ENCODE measurements at regions not wholly inside any gene's neighbourhood (a gene's known extent, or its start where the extent isn't known, plus 50 kb on each side); places are given as distances from the start of the nearest gene placed in this dataset.
A peak's percentile ranks its signal among the peaks of the same experiment; 100 is the strongest.
"Not testable (repeated sequence)": the region's sequence is repeated elsewhere in the genome, so short reads cannot be mapped to it uniquely, and the experiment has no call there.

GRCh38 chr4:8961343-8961742 lies 89.7 kb upstream of the HMX1 start:
- POLR2A ChIA-PET (ENCODE audit: unreplicated experiment); BruUV-seq (replicated peaks); H3F3A ChIP-seq (ENCODE audit: insufficient read depth, low read depth); intact Hi-C loops (cut with micrococcal nuclease; ENCODE audit: unreplicated experiment); H3K4me1 ChIP-seq (replicated peaks; ENCODE audit: insufficient read depth); H3K4me3 ChIP-seq; H3K79me2 ChIP-seq (ENCODE audit: low read depth); H2AFZ ChIP-seq; H3K4me2 ChIP-seq; H3K36me3 ChIP-seq (ENCODE audit: low read depth); H3K9me2 ChIP-seq (ENCODE audit: insufficient read depth); H3K27me3 ChIP-seq (ENCODE audit: insufficient read depth, low read depth); H3K9me3 ChIP-seq (ENCODE audit: insufficient read depth, low read depth); H4K20me1 ChIP-seq (ENCODE audit: insufficient read depth); H3K27ac ChIP-seq; CTCF ChIA-PET: not testable (repeated sequence)
- DNase-seq: peak in 1 of 2 experiments; percentile 31
- TF ChIP-seq CTCF (conservative IDR thresholded peaks at IDR 0.05): peak; percentile 46

GRCh38 chr4:8959471-8959870 lies 87.8 kb upstream of the HMX1 start:
- H3K79me2 ChIP-seq (ENCODE audit: low read depth); BruUV-seq (replicated peaks); H4K20me1 ChIP-seq (ENCODE audit: insufficient read depth); intact Hi-C loops (cut with micrococcal nuclease; ENCODE audit: unreplicated experiment); H3K4me3 ChIP-seq; H3K4me2 ChIP-seq; H3F3A ChIP-seq (ENCODE audit: insufficient read depth, low read depth); H3K4me1 ChIP-seq (replicated peaks; ENCODE audit: insufficient read depth); H3K9me3 ChIP-seq (ENCODE audit: insufficient read depth, low read depth); H3K36me3 ChIP-seq (ENCODE audit: low read depth); H2AFZ ChIP-seq; H3K27ac ChIP-seq; H3K27me3 ChIP-seq (ENCODE audit: insufficient read depth, low read depth); CTCF ChIA-PET; H3K9me2 ChIP-seq (ENCODE audit: insufficient read depth); DNase-seq; POLR2A ChIA-PET (ENCODE audit: unreplicated experiment): not testable (repeated sequence)

DNA sequence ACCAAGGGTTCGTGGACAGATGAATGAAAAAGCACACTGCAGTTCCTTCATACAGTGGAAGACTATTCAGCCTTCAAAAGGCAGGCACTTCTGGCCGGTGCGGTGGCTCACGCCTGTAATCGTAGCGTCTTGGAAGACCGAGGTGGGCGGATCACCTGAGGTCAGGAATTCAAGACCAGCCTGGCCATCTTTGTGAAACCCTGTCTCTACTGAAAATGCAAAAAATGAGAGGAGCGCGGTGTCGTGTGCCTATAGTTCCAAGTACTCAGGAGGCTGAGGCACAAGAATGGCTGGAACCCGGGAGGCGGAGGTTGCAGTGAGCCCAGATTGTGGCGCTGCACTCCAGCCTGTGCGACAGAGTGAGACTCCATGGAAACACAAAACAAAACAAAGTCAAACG lies 82.4 kb upstream of the HMX1 start:
- H3K27me3 ChIP-seq (ENCODE audit: insufficient read depth, low read depth): peaks cover 27% of the 10 kb centered on the region
- H3F3A ChIP-seq (ENCODE audit: insufficient read depth, low read depth); H3K9me2 ChIP-seq (ENCODE audit: insufficient read depth); H3K4me1 ChIP-seq (replicated peaks; ENCODE audit: insufficient read depth); DNase-seq; POLR2A ChIA-PET (ENCODE audit: unreplicated experiment); intact Hi-C loops (cut with micrococcal nuclease; ENCODE audit: unreplicated experiment); H3K4me3 ChIP-seq; H3K36me3 ChIP-seq (ENCODE audit: low read depth); H3K27ac ChIP-seq; BruUV-seq (replicated peaks); H3K79me2 ChIP-seq (ENCODE audit: low read depth); H3K9me3 ChIP-seq (ENCODE audit: insufficient read depth, low read depth); H3K4me2 ChIP-seq; CTCF ChIA-PET; H2AFZ ChIP-seq; H4K20me1 ChIP-seq (ENCODE audit: insufficient read depth): not testable (repeated sequence)

GRCh38 chr4:8952791-8953190 lies 81.2 kb upstream of the HMX1 start:
- POLR2A ChIA-PET (ENCODE audit: unreplicated experiment); H4K20me1 ChIP-seq (ENCODE audit: insufficient read depth); H3K4me1 ChIP-seq (replicated peaks; ENCODE audit: insufficient read depth); DNase-seq; H3K9me2 ChIP-seq (ENCODE audit: insufficient read depth); CTCF ChIA-PET; H3K4me3 ChIP-seq; H3K36me3 ChIP-seq (ENCODE audit: low read depth); H3K27ac ChIP-seq; BruUV-seq (replicated peaks); H3K4me2 ChIP-seq; H2AFZ ChIP-seq; intact Hi-C loops (cut with micrococcal nuclease; ENCODE audit: unreplicated experiment); H3F3A ChIP-seq (ENCODE audit: insufficient read depth, low read depth); H3K9me3 ChIP-seq (ENCODE audit: insufficient read depth, low read depth); H3K79me2 ChIP-seq (ENCODE audit: low read depth): not testable (repeated sequence)
- peaks cover 30% of the 10 kb centered on the region for H3K27me3 ChIP-seq (ENCODE audit: insufficient read depth, low read depth)

DNA sequence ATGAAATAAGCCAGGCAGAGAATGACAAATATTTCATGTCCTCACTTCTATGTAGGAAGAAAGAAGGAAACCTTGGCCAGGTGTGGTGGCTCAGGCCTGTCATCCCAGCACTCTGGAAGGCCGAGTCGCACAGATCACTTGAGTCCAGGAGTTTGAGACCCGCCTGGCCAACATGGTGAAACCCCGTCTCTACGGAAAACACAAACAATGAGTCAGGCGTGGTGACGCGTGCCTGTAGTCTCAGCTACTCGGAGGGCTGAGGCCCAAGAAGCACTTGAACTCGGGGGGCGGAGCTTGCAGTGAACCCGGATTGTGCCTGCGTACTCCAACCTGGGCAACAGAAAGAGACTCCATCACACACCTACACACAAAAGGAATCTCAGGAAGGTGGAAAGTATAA lies 80.5 kb upstream of the HMX1 start:
- H3K4me2 ChIP-seq; H3K9me2 ChIP-seq (ENCODE audit: insufficient read depth); H3K36me3 ChIP-seq (ENCODE audit: low read depth); H2AFZ ChIP-seq; H3K9me3 ChIP-seq (ENCODE audit: insufficient read depth, low read depth); CTCF ChIA-PET; H3K27ac ChIP-seq; DNase-seq; H3K79me2 ChIP-seq (ENCODE audit: low read depth); H3K4me3 ChIP-seq; H3F3A ChIP-seq (ENCODE audit: insufficient read depth, low read depth); BruUV-seq (replicated peaks); POLR2A ChIA-PET (ENCODE audit: unreplicated experiment); H4K20me1 ChIP-seq (ENCODE audit: insufficient read depth); H3K4me1 ChIP-seq (replicated peaks; ENCODE audit: insufficient read depth); intact Hi-C loops (cut with micrococcal nuclease; ENCODE audit: unreplicated experiment): not testable (repeated sequence)
- H3K27me3 ChIP-seq (ENCODE audit: insufficient read depth, low read depth): peaks cover 30% of the 10 kb centered on the region

GRCh38 chr4:8945506-8945905 lies 73.9 kb upstream of the HMX1 start:
- CTCF ChIA-PET; H3K4me3 ChIP-seq; POLR2A ChIA-PET (ENCODE audit: unreplicated experiment); H3K27ac ChIP-seq; H3K4me1 ChIP-seq (replicated peaks; ENCODE audit: insufficient read depth); H3K9me2 ChIP-seq (ENCODE audit: insufficient read depth); DNase-seq; H3K4me2 ChIP-seq; H2AFZ ChIP-seq; H4K20me1 ChIP-seq (ENCODE audit: insufficient read depth); intact Hi-C loops (cut with micrococcal nuclease; ENCODE audit: unreplicated experiment); H3K79me2 ChIP-seq (ENCODE audit: low read depth); H3F3A ChIP-seq (ENCODE audit: insufficient read depth, low read depth); H3K9me3 ChIP-seq (ENCODE audit: insufficient read depth, low read depth); H3K36me3 ChIP-seq (ENCODE audit: low read depth); BruUV-seq (replicated peaks): not testable (repeated sequence)
- peaks cover 11% of the 10 kb centered on the region for H3K27me3 ChIP-seq (ENCODE audit: insufficient read depth, low read depth)

DNA sequence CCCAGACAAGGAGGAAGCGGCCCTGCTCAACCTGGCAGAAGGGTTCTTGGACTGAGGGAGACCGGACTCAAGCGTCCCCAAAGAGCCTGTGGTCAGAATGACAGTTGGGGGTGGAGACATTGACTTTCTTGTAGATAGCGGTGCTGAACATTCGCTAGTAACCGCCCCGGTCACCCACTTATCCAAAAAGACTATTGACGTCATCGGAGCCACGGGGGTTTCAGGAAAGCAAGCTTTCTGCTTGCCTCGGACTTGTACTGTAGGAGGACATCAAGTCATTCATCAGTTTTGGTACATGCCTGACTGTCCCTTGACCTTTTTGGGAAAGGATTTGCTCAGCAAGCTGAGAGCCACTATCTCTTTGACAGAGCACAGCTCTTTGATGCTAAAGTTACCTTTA lies 71.7 kb upstream of the HMX1 start:
- H3F3A ChIP-seq (ENCODE audit: insufficient read depth, low read depth); H3K4me1 ChIP-seq (replicated peaks; ENCODE audit: insufficient read depth); CTCF ChIA-PET; H3K36me3 ChIP-seq (ENCODE audit: low read depth); H4K20me1 ChIP-seq (ENCODE audit: insufficient read depth); DNase-seq; H3K9me2 ChIP-seq (ENCODE audit: insufficient read depth); H3K9me3 ChIP-seq (ENCODE audit: insufficient read depth, low read depth); H3K79me2 ChIP-seq (ENCODE audit: low read depth); H3K4me2 ChIP-seq; H3K27ac ChIP-seq; POLR2A ChIA-PET (ENCODE audit: unreplicated experiment); H2AFZ ChIP-seq; BruUV-seq (replicated peaks); H3K4me3 ChIP-seq; intact Hi-C loops (cut with micrococcal nuclease; ENCODE audit: unreplicated experiment): not testable (repeated sequence)
- peaks cover 15% of the 10 kb centered on the region for H3K27me3 ChIP-seq (ENCODE audit: insufficient read depth, low read depth)
